Osteoblast (primary cell): ENCODE measurements at regions not wholly inside any gene's neighbourhood (a gene's known extent, or its start where the extent isn't known, plus 50 kb on each side); places are given as distances from the start of the nearest gene placed in this dataset.

ENCODE experiments used
- DNase-seq: peaks from one replicate; pipeline ENCODE4 v3.0.0; 2011; ENCODE audit warnings: low spot score, mixed read lengths; ENCODE audit not compliant: insufficient read length; ENCODE audit errors: missing footprints
- H2AFZ ChIP-seq: 2 replicates; pipeline ENCODE4 v1.6.0; 2011; ENCODE audit warnings: mild to moderate bottlenecking, low read length
- H3K27ac ChIP-seq: 2 replicates; pipeline ENCODE4 v1.5.1; 2011; ENCODE audit warnings: mild to moderate bottlenecking, low read depth, low read length, moderate library complexity
- H3K27me3 ChIP-seq: 2 replicates; pipeline ENCODE4 v1.6.0; 2012; ENCODE audit warnings: mild to moderate bottlenecking, control low read depth, inconsistent platforms, low read length, moderate library complexity; ENCODE audit not compliant: insufficient read depth
- H3K36me3 ChIP-seq: 2 replicates; pipeline ENCODE4 v1.5.1; 2011; ENCODE audit warnings: mild to moderate bottlenecking, low read length, control low read depth, moderate library complexity; ENCODE audit not compliant: insufficient read depth
- H3K4me1 ChIP-seq: 2 replicates; pipeline ENCODE4 v1.5.1; 2011; ENCODE audit warnings: mild to moderate bottlenecking, low read length, control low read depth, moderate library complexity; ENCODE audit not compliant: insufficient read depth
- H3K4me2 ChIP-seq: 2 replicates; pipeline ENCODE4 v1.6.0; 2011; ENCODE audit warnings: mild to moderate bottlenecking, low read length; ENCODE audit not compliant: insufficient read depth
- H3K4me3 ChIP-seq: fragments of 200-600 bp; sonication (generic); 3 replicates; pipeline ENCODE4 v1.5.1; 2012; ENCODE audit warnings: mild to moderate bottlenecking, low read length, inconsistent platforms; ENCODE audit not compliant: insufficient read depth
- H3K79me2 ChIP-seq: 2 replicates; pipeline ENCODE4 v1.6.0; 2012; ENCODE audit warnings: mild to moderate bottlenecking, low read length, control low read depth, inconsistent platforms; ENCODE audit not compliant: insufficient read depth
- H3K9me3 ChIP-seq: 2 replicates; pipeline ENCODE4 v1.5.1; 2011; ENCODE audit warnings: low read depth, low read length, control low read depth
- H4K20me1 ChIP-seq: 2 replicates; pipeline ENCODE4 v1.6.0; 2012; ENCODE audit warnings: mild to moderate bottlenecking, low read length, control low read depth; ENCODE audit not compliant: insufficient read depth
- CTCF ChIP-seq: IDR thresholded peaks from 2 replicates; pipeline ENCODE4 v1.5.1; 2011; ENCODE audit warnings: mild to moderate bottlenecking, low read depth, low read length, moderate library complexity; ENCODE audit errors: extremely low read depth

- Histone ChIP-seq H3K4me1 (no peaks in the 10 kb centered on the region), H3K4me2 (no peak overlapping the region), H3K27me3 (no peaks in the 10 kb centered on the region), H3K4me3 (no peak overlapping the region), H4K20me1 (no peaks in the 10 kb centered on the region), H3K9me3 (peaks cover 3% of the 10 kb centered on the region), H2AFZ (no peak overlapping the region), H3K36me3 (no peaks in the 10 kb centered on the region), H3K27ac (no peak overlapping the region), H3K79me2 (no peaks in the 10 kb centered on the region)
- TF ChIP-seq CTCF: no peak
- no peak for DNase-seq
Observed at GRCh38 chr18:78768656-78769501, 210.7 kb upstream of the SALL3 start.

GRCh38 chr18:78769502-78770105 is 210.0 kb upstream of the SALL3 start:
- H3K4me2 ChIP-seq: no peak overlapping the region
- H3K27ac ChIP-seq: no peak overlapping the region
- H3K79me2 ChIP-seq: no peaks in the 10 kb centered on the region
- H2AFZ ChIP-seq: no peak overlapping the region
- no peak for TF ChIP-seq CTCF
- no peaks in the 10 kb centered on the region for H4K20me1 ChIP-seq
- H3K9me3 ChIP-seq: peaks cover 3% of the 10 kb centered on the region
- no peaks in the 10 kb centered on the region for H3K27me3 ChIP-seq
- no peak overlapping the region for H3K4me3 ChIP-seq
- H3K36me3 ChIP-seq: no peaks in the 10 kb centered on the region
- no peak for DNase-seq
- no peaks in the 10 kb centered on the region for H3K4me1 ChIP-seq

GRCh38 chr18:78770139-78770822 is 209.3 kb upstream of the SALL3 start:
- Histone ChIP-seq H3K79me2 (no peaks in the 10 kb centered on the region), H3K4me3 (no peak overlapping the region), H3K9me3 (peaks cover 3% of the 10 kb centered on the region), H3K36me3 (no peaks in the 10 kb centered on the region), H2AFZ (no peak overlapping the region), H3K27me3 (no peaks in the 10 kb centered on the region), H4K20me1 (no peaks in the 10 kb centered on the region), H3K27ac (no peak overlapping the region), H3K4me1 (no peaks in the 10 kb centered on the region), H3K4me2 (no peak overlapping the region)
- no peak for TF ChIP-seq CTCF
- no peak for DNase-seq

- no peak for DNase-seq
- H3K36me3 ChIP-seq: no peaks in the 10 kb centered on the region
- no peaks in the 10 kb centered on the region for H3K27me3 ChIP-seq
- no peaks in the 10 kb centered on the region for H3K4me1 ChIP-seq
- no peak overlapping the region for H3K4me2 ChIP-seq
- no peak for TF ChIP-seq CTCF
- H3K27ac ChIP-seq: no peak overlapping the region
- no peak overlapping the region for H2AFZ ChIP-seq
- H4K20me1 ChIP-seq: no peaks in the 10 kb centered on the region
- H3K4me3 ChIP-seq: no peak overlapping the region
- peaks cover 3% of the 10 kb centered on the region for H3K9me3 ChIP-seq
- H3K79me2 ChIP-seq: no peaks in the 10 kb centered on the region
Observed at GRCh38 chr18:78770823-78771139, 208.8 kb upstream of the SALL3 start.
